Choroid plexus epithelial cell (primary cell): ENCODE measurements at regions not wholly inside any gene's neighbourhood (a gene's known extent, or its start where the extent isn't known, plus 50 kb on each side); places are given as distances from the start of the nearest gene placed in this dataset.

ENCODE experiments used
- DNase-seq: peaks from one replicate; pipeline ENCODE4 v3.0.0-alpha.2; 2010; ENCODE audit warnings: low read depth
- H3K4me3 ChIP-seq: 2 replicates; pipeline ENCODE4 v1.5.1; 2011; ENCODE audit warnings: low read depth, mild to moderate bottlenecking, control low read depth, low read length, moderate library complexity
- TF ChIP-seq, protein P1 (sequence below): conservative IDR thresholded peaks from 2 replicates; pipeline ENCODE4 v1.5.1; 2011; ENCODE audit warnings: low read depth, mild to moderate bottlenecking, control low read depth, inconsistent platforms, low read length, moderate library complexity

GRCh38 chr1:163509114-163509513 lies 187.4 kb downstream of the NUF2 start:
- no peak overlapping the region for H3K4me3 ChIP-seq
- TF ChIP-seq, protein P1, sequence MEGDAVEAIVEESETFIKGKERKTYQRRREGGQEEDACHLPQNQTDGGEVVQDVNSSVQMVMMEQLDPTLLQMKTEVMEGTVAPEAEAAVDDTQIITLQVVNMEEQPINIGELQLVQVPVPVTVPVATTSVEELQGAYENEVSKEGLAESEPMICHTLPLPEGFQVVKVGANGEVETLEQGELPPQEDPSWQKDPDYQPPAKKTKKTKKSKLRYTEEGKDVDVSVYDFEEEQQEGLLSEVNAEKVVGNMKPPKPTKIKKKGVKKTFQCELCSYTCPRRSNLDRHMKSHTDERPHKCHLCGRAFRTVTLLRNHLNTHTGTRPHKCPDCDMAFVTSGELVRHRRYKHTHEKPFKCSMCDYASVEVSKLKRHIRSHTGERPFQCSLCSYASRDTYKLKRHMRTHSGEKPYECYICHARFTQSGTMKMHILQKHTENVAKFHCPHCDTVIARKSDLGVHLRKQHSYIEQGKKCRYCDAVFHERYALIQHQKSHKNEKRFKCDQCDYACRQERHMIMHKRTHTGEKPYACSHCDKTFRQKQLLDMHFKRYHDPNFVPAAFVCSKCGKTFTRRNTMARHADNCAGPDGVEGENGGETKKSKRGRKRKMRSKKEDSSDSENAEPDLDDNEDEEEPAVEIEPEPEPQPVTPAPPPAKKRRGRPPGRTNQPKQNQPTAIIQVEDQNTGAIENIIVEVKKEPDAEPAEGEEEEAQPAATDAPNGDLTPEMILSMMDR, result no peak
- DNase-seq, result no peak

- TF ChIP-seq, protein P1, result no peak
- no peak for DNase-seq
- H3K4me3 ChIP-seq, result no peak overlapping the region
Observed at GRCh38 chr1:163512349-163512989, 190.7 kb downstream of the NUF2 start.

DNA sequence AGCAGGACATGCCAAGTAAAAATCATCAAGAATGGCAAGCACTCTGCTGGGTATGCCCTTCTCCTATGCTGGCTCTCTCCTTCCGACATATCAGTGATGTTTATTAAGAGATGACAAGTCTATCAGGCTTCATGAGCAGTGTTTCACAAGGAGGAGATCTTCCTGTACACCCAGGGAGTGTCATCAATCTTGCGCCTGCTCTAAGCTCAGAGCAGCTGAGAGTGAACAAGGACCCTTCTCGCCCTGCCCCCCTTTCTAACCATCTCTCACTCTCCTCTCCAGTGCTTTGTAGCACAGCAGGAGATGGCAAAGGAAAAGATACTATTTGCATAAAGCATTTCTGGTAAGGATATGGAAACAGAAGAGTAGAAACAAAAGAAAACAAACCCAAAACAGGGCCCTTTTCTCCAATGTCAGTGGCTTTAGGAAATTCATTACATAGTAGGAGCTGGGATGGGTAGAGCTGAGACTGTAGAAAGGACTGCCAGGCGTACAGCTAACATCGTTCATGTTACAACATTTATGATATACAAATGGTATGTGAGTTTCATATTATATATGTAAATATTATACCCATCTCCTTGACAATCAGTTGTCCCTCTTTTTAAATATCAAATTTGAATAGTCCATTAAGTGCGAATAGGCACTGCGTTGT lies 201.7 kb downstream of the NUF2 start:
- DNase-seq, result no peak
- TF ChIP-seq, protein P1, result no peak

DNA sequence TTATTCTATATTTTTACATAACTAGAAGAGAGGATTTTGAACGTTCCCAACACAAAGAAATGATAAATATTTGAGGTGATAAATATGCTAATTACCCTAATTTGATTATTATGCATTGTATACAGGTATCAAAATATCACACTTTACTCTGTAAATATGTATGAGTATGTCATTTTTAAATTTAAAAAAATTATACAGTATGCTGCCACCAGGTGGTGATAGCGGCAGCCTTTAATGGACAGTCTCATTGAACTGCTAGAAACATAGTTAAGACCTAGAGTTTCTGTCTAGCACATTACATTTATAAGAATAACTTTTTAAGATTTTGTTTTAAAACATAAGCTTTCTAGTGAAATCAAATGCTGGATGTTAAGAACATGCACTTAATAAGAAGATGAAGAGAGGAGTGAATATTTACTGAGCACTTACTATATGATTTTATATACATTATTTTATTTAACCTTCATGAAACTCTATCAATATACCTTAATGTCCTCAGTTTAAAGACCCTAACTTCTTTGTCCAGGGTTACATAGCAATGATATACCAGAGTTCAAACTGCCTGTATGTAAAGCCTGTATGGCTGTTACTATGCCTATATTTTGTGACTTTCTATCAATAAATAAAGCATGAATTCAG lies 207.1 kb downstream of the NUF2 start:
- TF ChIP-seq, protein P1, result peak; percentile 77
- peak; percentile 58 for DNase-seq
- H3K4me3 ChIP-seq, result no peak overlapping the region

More for the DNA sequence above, 201.7 kb downstream of the NUF2 start:
- no peak overlapping the region for H3K4me3 ChIP-seq

DNA sequence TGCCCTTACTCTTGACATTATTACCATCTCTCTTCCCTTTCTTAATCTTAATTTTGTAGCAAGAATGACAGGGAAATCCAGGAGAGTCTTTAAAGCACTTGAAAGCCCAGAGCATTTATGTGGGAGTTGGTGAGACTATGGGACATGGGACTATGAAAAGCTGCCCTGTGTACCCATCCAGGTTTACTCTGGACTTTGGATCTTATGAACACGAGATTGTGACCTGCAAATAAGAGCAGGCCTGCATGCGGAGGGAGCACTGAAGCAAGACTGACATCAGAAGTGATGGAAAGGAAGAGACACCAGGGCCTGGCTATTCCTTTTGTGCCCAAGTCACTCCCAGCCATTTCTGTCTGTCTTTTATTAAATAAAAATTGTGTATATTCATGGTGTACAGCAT lies 209.6 kb downstream of the NUF2 start:
- H3K4me3 ChIP-seq, result no peak overlapping the region
- DNase-seq, result no peak
- TF ChIP-seq, protein P1, result no peak

GRCh38 chr1:163535401-163535800 lies 213.6 kb downstream of the NUF2 start:
- no peak overlapping the region for H3K4me3 ChIP-seq
- TF ChIP-seq, protein P1, result no peak
- no peak for DNase-seq
